Panc1 (cell line): ENCODE measurements at regions not wholly inside any gene's neighbourhood (a gene's known extent, or its start where the extent isn't known, plus 50 kb on each side); places are given as distances from the start of the nearest gene placed in this dataset.
"Not testable (repeated sequence)": the region's sequence is repeated elsewhere in the genome, so short reads cannot be mapped to it uniquely, and the experiment has no call there.

Experiments used
- CTCF ChIP-seq: fragments of 450-650 bp; IDR thresholded peaks from 2 replicates; pipeline ENCODE4 v1.5.1; 2017; ENCODE audit warnings: mild to moderate bottlenecking
- REST ChIP-seq, 2 experiments: IDR thresholded peaks; 2 replicates each; pipeline ENCODE4 v1.6.1; 2011 to 2012; ENCODE audit warnings: low read depth in 2 of 2, control low read depth in 1 of 2, low read length in 1 of 2, mild to moderate bottlenecking in 1 of 2, moderate library complexity in 1 of 2; ENCODE audit not compliant: insufficient read depth in 1 of 2
- SIN3A ChIP-seq: IDR thresholded peaks from 2 replicates; pipeline ENCODE4 v1.6.1; 2012; ENCODE audit warnings: low read depth, mild to moderate bottlenecking, low read length, moderate library complexity, borderline replicate concordance; ENCODE audit not compliant: insufficient read depth
- TCF7L2 ChIP-seq: IDR thresholded peaks from 2 replicates; pipeline ENCODE4 v1.6.1; 2011; ENCODE audit warnings: mild to moderate bottlenecking, low read depth, low read length, inconsistent platforms

GRCh38 chr1:183737916-183738315 is 67.0 kb upstream of the RGL1 start:
- not testable (repeated sequence) for TF ChIP-seq CTCF; SIN3A; REST (IDR thresholded peaks at IDR 0.05; ENCODE audit: insufficient read depth in 1 of 2, low read depth in 2 of 2, low read length in 1 of 2); TCF7L2
